GM12872 (cell line): ENCODE measurements at regions not wholly inside any gene's neighbourhood (a gene's known extent, or its start where the extent isn't known, plus 50 kb on each side); places are given as distances from the start of the nearest gene placed in this dataset.

Experiments used
- TF ChIP-seq, protein P1 (sequence below): IDR thresholded peaks from 3 replicates; pipeline ENCODE4 v1.5.1; 2011; ENCODE audit warnings: low read depth, mild to moderate bottlenecking, low read length, moderate library complexity; ENCODE audit not compliant: insufficient read depth

DNA sequence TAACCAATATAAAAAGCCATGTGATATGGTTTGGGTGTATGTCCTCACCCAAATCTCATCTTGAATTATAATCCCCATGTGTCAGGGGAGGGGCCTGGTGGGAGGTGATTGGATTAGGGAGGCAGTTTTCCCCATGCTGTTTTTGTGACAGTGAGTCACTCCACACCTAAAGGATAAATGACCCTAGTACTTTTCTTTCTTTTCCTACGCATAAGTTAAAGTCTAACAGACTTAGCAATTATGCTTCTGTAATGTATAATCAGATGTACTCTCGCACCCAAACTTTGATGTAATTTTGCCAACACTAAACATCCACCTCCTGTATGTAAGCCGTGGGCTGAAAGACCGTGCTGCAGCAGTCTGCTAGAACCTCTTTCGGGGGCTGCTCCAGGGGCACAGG, 97.2 kb upstream of the DSEL start:
- TF ChIP-seq, protein P1, sequence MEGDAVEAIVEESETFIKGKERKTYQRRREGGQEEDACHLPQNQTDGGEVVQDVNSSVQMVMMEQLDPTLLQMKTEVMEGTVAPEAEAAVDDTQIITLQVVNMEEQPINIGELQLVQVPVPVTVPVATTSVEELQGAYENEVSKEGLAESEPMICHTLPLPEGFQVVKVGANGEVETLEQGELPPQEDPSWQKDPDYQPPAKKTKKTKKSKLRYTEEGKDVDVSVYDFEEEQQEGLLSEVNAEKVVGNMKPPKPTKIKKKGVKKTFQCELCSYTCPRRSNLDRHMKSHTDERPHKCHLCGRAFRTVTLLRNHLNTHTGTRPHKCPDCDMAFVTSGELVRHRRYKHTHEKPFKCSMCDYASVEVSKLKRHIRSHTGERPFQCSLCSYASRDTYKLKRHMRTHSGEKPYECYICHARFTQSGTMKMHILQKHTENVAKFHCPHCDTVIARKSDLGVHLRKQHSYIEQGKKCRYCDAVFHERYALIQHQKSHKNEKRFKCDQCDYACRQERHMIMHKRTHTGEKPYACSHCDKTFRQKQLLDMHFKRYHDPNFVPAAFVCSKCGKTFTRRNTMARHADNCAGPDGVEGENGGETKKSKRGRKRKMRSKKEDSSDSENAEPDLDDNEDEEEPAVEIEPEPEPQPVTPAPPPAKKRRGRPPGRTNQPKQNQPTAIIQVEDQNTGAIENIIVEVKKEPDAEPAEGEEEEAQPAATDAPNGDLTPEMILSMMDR, result no peak

DNA sequence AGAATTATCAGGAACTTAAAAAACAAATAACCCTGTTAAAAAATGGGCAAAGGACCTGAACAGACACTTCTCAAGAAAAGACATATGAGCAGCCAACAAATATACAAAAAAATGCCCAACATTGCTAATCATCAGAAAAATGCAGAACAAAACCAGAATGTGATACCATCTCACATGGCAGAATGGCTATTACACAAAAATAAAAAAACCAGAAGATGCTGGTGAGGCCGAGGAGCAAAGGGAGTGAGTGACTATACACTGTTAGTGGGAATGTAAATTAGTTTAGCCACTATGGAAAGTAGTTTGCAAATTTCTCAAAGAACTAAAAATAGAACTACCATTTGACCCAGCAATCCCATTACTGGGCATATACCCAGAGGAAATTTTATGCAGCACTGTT, 95.8 kb upstream of the DSEL start:
- TF ChIP-seq, protein P1, result no peak

DNA sequence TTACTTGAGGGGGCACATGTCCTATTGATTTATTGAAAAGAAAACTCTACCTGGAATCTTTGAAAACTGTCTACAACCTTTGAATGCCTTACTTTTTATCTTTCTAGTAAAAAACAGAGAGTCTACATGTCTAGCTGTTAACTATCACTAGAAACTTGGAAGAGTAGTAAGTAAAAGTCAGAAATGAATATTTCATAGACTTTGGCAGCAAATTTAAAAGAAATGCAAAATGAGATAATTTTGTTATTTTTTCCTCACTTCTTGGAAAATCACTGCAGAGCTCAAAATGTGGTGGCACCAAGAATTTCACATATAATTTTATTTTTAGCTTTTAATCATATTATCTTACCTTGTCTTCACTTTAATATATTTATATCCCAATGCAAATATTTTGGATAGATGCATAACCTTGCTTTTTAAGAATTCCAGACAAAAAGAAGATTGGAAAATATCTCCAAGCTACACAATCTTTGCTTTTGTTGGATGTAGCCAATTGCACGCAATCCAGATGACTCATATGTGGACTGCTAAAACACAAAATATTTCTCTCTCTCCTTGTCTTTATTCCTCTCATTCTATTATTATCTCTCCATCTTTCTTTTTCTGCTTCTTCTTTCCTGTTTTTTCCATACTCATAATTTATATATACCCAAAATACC, 92.2 kb upstream of the DSEL start:
- TF ChIP-seq, protein P1, result no peak

DNA sequence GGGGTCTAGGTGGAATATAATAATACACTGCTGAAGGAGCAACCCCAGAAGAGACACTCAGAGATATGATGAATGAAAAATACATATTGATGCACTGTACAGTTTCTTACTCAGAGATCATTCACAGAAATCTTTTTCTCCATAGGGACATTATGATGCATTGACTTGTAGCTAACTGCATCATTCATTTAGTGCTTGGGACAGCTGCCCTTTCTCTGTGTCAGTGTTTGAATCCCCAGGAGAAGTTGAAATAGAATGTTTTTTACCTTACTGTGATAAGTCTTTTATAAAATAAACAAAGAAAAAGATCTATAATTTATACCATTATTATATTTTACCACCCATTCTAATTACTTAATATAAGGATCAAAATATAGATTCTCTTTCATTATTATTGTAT, 91.7 kb upstream of the DSEL start:
- TF ChIP-seq, protein P1, result no peak

DNA sequence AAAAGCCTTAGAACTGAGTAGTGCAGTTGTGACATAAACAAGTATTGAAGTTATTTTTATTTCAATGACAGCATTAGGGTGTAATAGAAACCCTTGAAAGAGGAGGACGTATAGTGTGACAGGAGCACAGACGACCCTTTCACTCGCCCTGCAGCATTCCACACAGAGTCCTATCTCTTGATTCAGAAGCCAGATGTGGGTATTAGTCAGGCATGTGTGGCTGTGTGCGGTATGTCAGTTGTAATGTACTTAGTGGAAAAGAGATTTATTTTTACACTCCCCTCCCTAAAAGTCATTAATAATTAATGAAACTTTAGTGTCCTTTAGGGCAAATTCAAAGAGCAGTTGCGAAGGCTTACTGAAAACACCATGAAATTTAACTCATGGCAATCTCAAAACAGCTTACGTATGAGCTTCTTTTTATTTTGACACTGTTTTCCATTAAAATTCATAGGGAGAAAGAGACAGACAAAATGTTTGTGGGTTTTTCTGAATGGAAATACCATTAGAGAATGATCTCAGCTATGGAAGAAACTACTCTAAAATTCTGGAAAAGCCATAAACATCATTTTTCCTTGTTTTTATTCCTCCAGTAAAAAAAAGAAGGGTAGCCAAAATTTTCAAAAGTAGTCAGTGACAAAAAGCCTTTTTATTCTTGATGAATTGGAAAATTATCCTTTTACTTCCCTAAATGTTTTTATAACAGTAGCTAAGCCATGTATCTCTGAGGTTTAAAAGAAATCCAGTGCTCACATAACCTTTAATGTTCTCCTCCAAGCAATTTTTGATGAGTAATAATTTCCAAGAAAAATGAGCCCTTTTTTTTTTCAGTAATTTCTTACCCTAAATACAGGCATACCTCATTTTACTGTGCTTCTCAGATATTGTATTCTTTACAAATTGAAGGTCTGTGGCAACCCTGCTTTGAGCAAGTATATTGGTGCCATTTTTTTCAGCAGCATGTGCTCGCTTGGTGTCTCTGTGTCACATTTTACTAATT, 84.0 kb upstream of the DSEL start:
- TF ChIP-seq, protein P1, result no peak

DNA sequence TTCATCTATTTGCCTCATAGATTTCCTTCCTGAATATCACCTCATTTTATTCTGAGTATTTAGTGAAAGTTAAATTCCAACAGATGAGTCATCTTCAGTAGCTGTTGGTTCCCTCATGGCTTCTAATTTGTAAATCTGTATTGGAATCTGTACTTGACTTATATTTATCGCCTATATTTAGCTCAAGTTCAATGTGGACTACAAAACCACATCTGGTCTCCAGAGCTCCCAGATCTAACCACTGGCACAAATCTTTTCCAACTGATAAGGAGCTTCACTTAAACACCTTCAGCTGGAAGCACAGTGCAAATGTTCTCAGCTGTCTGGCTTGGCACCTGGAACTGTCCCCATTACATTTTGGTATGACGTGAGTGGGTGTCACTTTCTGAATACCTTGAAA, 82.8 kb upstream of the DSEL start:
- TF ChIP-seq, protein P1, result no peak

DNA sequence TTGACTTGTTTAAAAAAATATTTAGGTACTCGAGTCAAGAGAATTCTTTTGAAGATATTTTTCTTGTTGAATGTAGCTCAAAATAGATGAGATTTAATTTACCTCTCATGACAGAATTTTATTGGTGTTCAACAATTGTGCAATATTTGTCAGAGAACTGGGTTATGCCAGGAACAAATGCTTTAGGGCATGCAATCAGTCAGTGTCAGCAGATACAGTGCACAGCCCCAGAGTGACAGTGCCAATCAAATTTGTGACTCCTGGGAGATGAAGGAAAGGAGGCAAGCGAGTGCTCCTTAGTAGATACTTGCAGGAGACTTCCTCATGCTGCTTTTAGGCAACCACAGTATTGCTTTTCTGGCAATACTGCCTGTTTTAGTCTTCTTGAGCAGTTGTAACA, 81.2 kb upstream of the DSEL start:
- TF ChIP-seq, protein P1, result no peak
